Natural killer cell (primary cell): ENCODE measurements at regions not wholly inside any gene's neighbourhood (a gene's known extent, or its start where the extent isn't known, plus 50 kb on each side); places are given as distances from the start of the nearest gene placed in this dataset.
"Not testable (repeated sequence)": the region's sequence is repeated elsewhere in the genome, so short reads cannot be mapped to it uniquely, and the experiment has no call there.

Experiments used
- ATAC-seq, 3 donors: fragments of 150-1000 bp in 2 of 3; fragments of 200-7000 bp in 1 of 3; cut with Tn5 transposase; 1 replicate in 1 of 3; 2 replicates in 2 of 3; pipeline ENCODE4 v1.10.0; 2021; ENCODE audit warnings: mild to moderate bottlenecking in 2 of 3, moderate library complexity in 2 of 3
- DNase-seq, 2 donors: peaks; one replicate each; pipeline versions ENCODE4 v3.0.0 to v3.0.0-alpha.2; 2013 to 2021; ENCODE audit warnings: mixed read lengths in 1 of 2
- H3K27ac ChIP-seq: one replicate; pipeline ENCODE4 v1.5.1; 2013; ENCODE audit warnings: mild to moderate bottlenecking, low read length
- H3K27me3 ChIP-seq: one replicate; pipeline ENCODE4 v1.6.1; 2013; ENCODE audit warnings: low read length; ENCODE audit not compliant: control insufficient read depth, insufficient read depth
- H3K36me3 ChIP-seq: one replicate; pipeline ENCODE4 v1.6.1; 2013; ENCODE audit warnings: low read length; ENCODE audit not compliant: control insufficient read depth, insufficient read depth
- H3K4me1 ChIP-seq: one replicate; pipeline ENCODE4 v1.6.1; 2013; ENCODE audit warnings: low read length; ENCODE audit not compliant: control insufficient read depth, insufficient read depth
- H3K4me3 ChIP-seq: one replicate; pipeline ENCODE4 v1.5.1; 2013; ENCODE audit warnings: low read length
- H3K9me3 ChIP-seq: one replicate; pipeline ENCODE4 v1.6.1; 2013; ENCODE audit warnings: low read length; ENCODE audit not compliant: control insufficient read depth, insufficient read depth
- H3K27ac Mint-ChIP-seq, 2 donors: one replicate each; pipeline ENCODE4 v1.8.0; 2022; ENCODE audit warnings: mild to moderate bottlenecking in 2 of 2, mixed read lengths in 2 of 2, moderate library complexity in 1 of 2
- H3K27me3 Mint-ChIP-seq, 2 donors: one replicate each; pipeline ENCODE4 v1.8.0; 2022; ENCODE audit warnings: low read depth in 2 of 2, mixed read lengths in 2 of 2
- H3K36me3 Mint-ChIP-seq: one replicate; pipeline ENCODE4 v1.8.0; 2022; ENCODE audit warnings: mixed read lengths
- H3K4me1 Mint-ChIP-seq, 2 donors: one replicate each; pipeline ENCODE4 v1.8.0; 2022; ENCODE audit warnings: mixed read lengths in 2 of 2
- H3K4me3 Mint-ChIP-seq: one replicate; pipeline ENCODE4 v1.8.0; 2022; ENCODE audit warnings: mild to moderate bottlenecking, moderate library complexity, mixed read lengths
- H3K9me3 Mint-ChIP-seq, 2 donors: one replicate each; pipeline ENCODE4 v1.8.0; 2022; ENCODE audit warnings: mixed read lengths in 2 of 2
- WGBS: methylation state at CpG from one replicate; pipeline ENCODE4 v1.1.7; 2013; ENCODE audit warnings: missing lambda C conversion rate; ENCODE audit not compliant: insufficient coverage; 5-methylcytosine and 5-hydroxymethylcytosine counted together
- intact Hi-C: fragments of 100-400 bp; cut with micrococcal nuclease; formaldehyde crosslinking; loops from one replicate; pipeline ENCODE4 v1.14.2; 2022
- TF ChIP-seq, protein P1 (sequence below): fragments of 200-600 bp; IDR thresholded peaks from one replicate; pipeline ENCODE4 v1.8.0; 2022; ENCODE audit warnings: antibody characterized with exemption

DNA sequence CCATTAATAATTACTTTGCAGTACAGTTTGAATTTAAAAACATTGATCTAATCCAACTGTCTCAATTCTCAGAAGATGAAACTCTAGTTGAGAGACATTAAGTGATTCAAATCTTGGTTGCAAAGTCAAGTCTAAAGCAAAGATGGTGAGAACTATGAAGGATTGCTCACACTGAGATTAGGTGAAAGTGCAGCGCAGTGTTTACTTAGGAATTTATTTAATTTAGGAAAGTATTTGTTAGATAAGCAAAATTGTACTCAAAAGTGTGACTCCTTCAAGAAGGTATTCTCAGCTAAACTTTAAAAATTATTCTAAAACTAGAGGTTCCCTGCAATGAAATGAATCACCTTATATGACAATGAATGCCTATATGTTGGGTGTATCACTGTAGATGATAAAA is 454.9 kb downstream of the PDGFC start:
- WGBS, result 80% methylated on average over 1 of the region's 1 CpG

DNA sequence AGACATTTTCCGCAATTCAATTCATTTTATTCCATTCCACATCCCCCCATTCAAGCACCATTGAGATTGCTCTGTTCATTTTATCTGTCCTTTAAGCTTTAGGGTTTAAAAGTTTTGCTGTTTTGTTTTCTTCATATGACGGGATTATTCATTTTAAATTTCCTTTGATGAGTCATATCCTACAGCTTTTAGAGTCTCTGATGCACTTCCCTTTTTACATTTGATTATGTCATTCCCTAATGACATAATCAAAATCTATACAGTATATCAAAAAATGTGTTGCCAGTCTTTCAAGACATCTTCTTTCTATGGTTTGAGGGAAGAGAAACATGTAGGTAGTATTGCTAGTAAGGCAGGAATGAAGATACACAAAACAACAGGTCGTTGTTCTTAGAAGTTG is 456.3 kb downstream of the PDGFC start:
- H3K27ac ChIP-seq, result no peak overlapping the region
- Mint-ChIP-seq H3K9me3 (peaks cover 4 to 21% of the 10 kb centered on the region in 2 donors), H3K36me3 (no peaks in the 10 kb centered on the region), H3K27ac (no peak overlapping the region), H3K4me3 (no peak overlapping the region), H3K27me3 (no peaks in the 10 kb centered on the region), H3K4me1 (no peaks in the 10 kb centered on the region)
- H3K4me1 ChIP-seq, result no peaks in the 10 kb centered on the region
- ATAC-seq (peak in 1 of 3 donors; percentile 35), DNase-seq (no peak)
- TF ChIP-seq, protein P1, sequence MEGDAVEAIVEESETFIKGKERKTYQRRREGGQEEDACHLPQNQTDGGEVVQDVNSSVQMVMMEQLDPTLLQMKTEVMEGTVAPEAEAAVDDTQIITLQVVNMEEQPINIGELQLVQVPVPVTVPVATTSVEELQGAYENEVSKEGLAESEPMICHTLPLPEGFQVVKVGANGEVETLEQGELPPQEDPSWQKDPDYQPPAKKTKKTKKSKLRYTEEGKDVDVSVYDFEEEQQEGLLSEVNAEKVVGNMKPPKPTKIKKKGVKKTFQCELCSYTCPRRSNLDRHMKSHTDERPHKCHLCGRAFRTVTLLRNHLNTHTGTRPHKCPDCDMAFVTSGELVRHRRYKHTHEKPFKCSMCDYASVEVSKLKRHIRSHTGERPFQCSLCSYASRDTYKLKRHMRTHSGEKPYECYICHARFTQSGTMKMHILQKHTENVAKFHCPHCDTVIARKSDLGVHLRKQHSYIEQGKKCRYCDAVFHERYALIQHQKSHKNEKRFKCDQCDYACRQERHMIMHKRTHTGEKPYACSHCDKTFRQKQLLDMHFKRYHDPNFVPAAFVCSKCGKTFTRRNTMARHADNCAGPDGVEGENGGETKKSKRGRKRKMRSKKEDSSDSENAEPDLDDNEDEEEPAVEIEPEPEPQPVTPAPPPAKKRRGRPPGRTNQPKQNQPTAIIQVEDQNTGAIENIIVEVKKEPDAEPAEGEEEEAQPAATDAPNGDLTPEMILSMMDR, result no peak
- H3K36me3 ChIP-seq, result no peaks in the 10 kb centered on the region
- H3K27me3 ChIP-seq, result no peaks in the 10 kb centered on the region
- no peaks in the 10 kb centered on the region for H3K9me3 ChIP-seq
- intact Hi-C loops, result no loop called here
- WGBS, result no CpG with 5 or more reads among the region's 3 CpGs
- H3K4me3 ChIP-seq, result no peak overlapping the region

More for the DNA sequence above, 454.9 kb downstream of the PDGFC start:
- H3K4me3 Mint-ChIP-seq, result no peak overlapping the region
- ATAC-seq (no peak), DNase-seq (no peak)
- Histone ChIP-seq H3K27me3 (no peaks in the 10 kb centered on the region), H3K4me1 (no peaks in the 10 kb centered on the region), H3K27ac (no peak overlapping the region), H3K4me3 (no peak overlapping the region), H3K9me3 (no peaks in the 10 kb centered on the region), H3K36me3 (no peaks in the 10 kb centered on the region)
- H3K4me1 Mint-ChIP-seq, result no peaks in the 10 kb centered on the region
- H3K27me3 Mint-ChIP-seq, result no peaks in the 10 kb centered on the region
- intact Hi-C loops, result no loop called here
- no peak overlapping the region for H3K27ac Mint-ChIP-seq
- no peaks in the 10 kb centered on the region for H3K36me3 Mint-ChIP-seq
- H3K9me3 Mint-ChIP-seq, result peaks cover 7 to 18% of the 10 kb centered on the region in 2 donors
- TF ChIP-seq, protein P1, result no peak

DNA sequence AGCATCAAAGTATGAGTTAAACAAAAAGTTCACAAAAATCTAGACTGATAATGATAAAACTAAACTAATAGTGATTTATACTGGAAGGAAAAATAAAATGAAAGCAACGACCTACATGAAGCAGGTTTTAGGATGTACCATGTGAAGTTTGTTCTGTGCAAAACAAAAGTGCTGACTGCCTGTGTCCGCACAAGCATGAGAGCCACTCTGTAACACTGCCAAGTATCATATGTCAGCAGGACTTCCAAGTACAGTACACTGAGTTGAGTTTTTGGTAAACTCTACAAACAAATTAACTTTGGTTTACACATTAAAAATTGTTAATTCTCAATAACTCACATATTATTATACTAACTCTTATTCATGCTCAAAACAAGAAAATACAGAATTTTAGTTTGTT is 459.0 kb downstream of the PDGFC start:
- TF ChIP-seq, protein P1, result no peak
- no peaks in the 10 kb centered on the region for H3K27me3 ChIP-seq
- H3K9me3 ChIP-seq, result no peaks in the 10 kb centered on the region
- H3K36me3 ChIP-seq, result no peaks in the 10 kb centered on the region
- WGBS, result 76% methylated on average over 2 of the region's 2 CpGs
- H3K27ac Mint-ChIP-seq, result no peak overlapping the region
- intact Hi-C loops, result no loop called here
- no peaks in the 10 kb centered on the region for H3K4me1 ChIP-seq
- ATAC-seq (no peak), DNase-seq (no peak)
- no peaks in the 10 kb centered on the region for H3K4me1 Mint-ChIP-seq
- no peak overlapping the region for H3K4me3 Mint-ChIP-seq
- no peak overlapping the region for H3K4me3 ChIP-seq
- H3K9me3 Mint-ChIP-seq, result peaks cover 4 to 23% of the 10 kb centered on the region in 2 donors
- H3K27me3 Mint-ChIP-seq, result no peaks in the 10 kb centered on the region
- H3K27ac ChIP-seq, result no peak overlapping the region
- no peaks in the 10 kb centered on the region for H3K36me3 Mint-ChIP-seq

- H3K4me1 Mint-ChIP-seq, H3K27me3 ChIP-seq, H3K4me3 Mint-ChIP-seq, H3K4me3 ChIP-seq, H3K36me3 Mint-ChIP-seq, H3K27ac Mint-ChIP-seq, ATAC-seq, intact Hi-C loops, DNase-seq, H3K9me3 ChIP-seq, H3K27me3 Mint-ChIP-seq, H3K4me1 ChIP-seq, H3K27ac ChIP-seq, H3K36me3 ChIP-seq: not testable (repeated sequence)
- no CpG with 5 or more reads among the region's 1 CpG for WGBS
- H3K9me3 Mint-ChIP-seq, result peaks cover 7 to 24% of the 10 kb centered on the region in 2 donors
Measured at GRCh38 chr4:156509921-156510320, 461.7 kb downstream of the PDGFC start.
